ENCODE measurements at regions not wholly inside any gene's neighbourhood (a gene's known extent, or its start where the extent isn't known, plus 50 kb on each side); places are given as distances from the start of the nearest gene placed in this dataset.

GRCh38 chr6:18978337-18979128 is 591.4 kb downstream of the RNF144B start:
- Histone ChIP-seq H3K9ac (ENCODE audit: extremely low read depth, low read length, poor library complexity, severe bottlenecking) (no peak overlapping the region), H3K4me1 (ENCODE audit: control insufficient read depth, insufficient read depth, low read length) (peaks cover 6% of the 10 kb centered on the region), H3K9me3 (ENCODE audit: control insufficient read depth, low read length) (no peaks in the 10 kb centered on the region), H3K4me3 (ENCODE audit: low read length) (no peak overlapping the region), H3K27me3 (ENCODE audit: control insufficient read depth, insufficient read depth, low read length, poor library complexity, severe bottlenecking) (no peaks in the 10 kb centered on the region), H3K36me3 (ENCODE audit: control insufficient read depth, insufficient read depth, low read length) (no peaks in the 10 kb centered on the region), H3K27ac (ENCODE audit: low read depth, low read length) (peak overlapping the region; percentile 13)
- Mint-ChIP-seq H3K4me3 (no peak overlapping the region), H3K27ac (peak overlapping the region; percentile 24), H3K4me1 (peaks cover 7% of the 10 kb centered on the region), H3K36me3 (ENCODE audit: low read depth) (no peaks in the 10 kb centered on the region), H3K9me3 (no peaks in the 10 kb centered on the region), H3K27me3 (ENCODE audit: insufficient read depth) (no peaks in the 10 kb centered on the region)
- TF ChIP-seq, protein P1, sequence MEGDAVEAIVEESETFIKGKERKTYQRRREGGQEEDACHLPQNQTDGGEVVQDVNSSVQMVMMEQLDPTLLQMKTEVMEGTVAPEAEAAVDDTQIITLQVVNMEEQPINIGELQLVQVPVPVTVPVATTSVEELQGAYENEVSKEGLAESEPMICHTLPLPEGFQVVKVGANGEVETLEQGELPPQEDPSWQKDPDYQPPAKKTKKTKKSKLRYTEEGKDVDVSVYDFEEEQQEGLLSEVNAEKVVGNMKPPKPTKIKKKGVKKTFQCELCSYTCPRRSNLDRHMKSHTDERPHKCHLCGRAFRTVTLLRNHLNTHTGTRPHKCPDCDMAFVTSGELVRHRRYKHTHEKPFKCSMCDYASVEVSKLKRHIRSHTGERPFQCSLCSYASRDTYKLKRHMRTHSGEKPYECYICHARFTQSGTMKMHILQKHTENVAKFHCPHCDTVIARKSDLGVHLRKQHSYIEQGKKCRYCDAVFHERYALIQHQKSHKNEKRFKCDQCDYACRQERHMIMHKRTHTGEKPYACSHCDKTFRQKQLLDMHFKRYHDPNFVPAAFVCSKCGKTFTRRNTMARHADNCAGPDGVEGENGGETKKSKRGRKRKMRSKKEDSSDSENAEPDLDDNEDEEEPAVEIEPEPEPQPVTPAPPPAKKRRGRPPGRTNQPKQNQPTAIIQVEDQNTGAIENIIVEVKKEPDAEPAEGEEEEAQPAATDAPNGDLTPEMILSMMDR (conservative IDR thresholded peaks at IDR 0.05) = no peak
- DNase-seq = no peak
- WGBS, 2 experiments (ENCODE audit: insufficient coverage in 1 of 2, insufficient read length in 1 of 2) = 68% methylated on average over 2 of the region's 3 CpGs; no CpG with 5 or more reads in 1 of the 2 experiments

- Histone ChIP-seq H3K27me3 (ENCODE audit: control insufficient read depth, insufficient read depth, low read length, poor library complexity, severe bottlenecking) (no peaks in the 10 kb centered on the region), H3K4me3 (ENCODE audit: low read length) (no peak overlapping the region), H3K36me3 (ENCODE audit: control insufficient read depth, insufficient read depth, low read length) (no peaks in the 10 kb centered on the region), H3K9ac (ENCODE audit: extremely low read depth, low read length, poor library complexity, severe bottlenecking) (no peak overlapping the region), H3K4me1 (ENCODE audit: control insufficient read depth, insufficient read depth, low read length) (no peaks in the 10 kb centered on the region), H3K9me3 (ENCODE audit: control insufficient read depth, low read length) (no peaks in the 10 kb centered on the region), H3K27ac (ENCODE audit: low read depth, low read length) (no peak overlapping the region)
- Mint-ChIP-seq H3K36me3 (ENCODE audit: low read depth) (no peaks in the 10 kb centered on the region), H3K27ac (no peak overlapping the region), H3K4me1 (no peaks in the 10 kb centered on the region), H3K4me3 (no peak overlapping the region), H3K27me3 (ENCODE audit: insufficient read depth) (no peaks in the 10 kb centered on the region), H3K9me3 (no peaks in the 10 kb centered on the region)
- TF ChIP-seq, protein P1 (conservative IDR thresholded peaks at IDR 0.05) = peak; percentile 2
- DNase-seq = no peak
- 94 to 96% methylated on average over 7 to 8 of the region's 8 CpGs for WGBS, 2 experiments (ENCODE audit: insufficient coverage in 1 of 2, insufficient read length in 1 of 2)
Measured at GRCh38 chr6:18985061-18985460, 597.9 kb downstream of the RNF144B start.

- no peaks in the 10 kb centered on the region for H3K36me3 ChIP-seq (ENCODE audit: control insufficient read depth, insufficient read depth, low read length)
- no peaks in the 10 kb centered on the region for H3K27me3 Mint-ChIP-seq (ENCODE audit: insufficient read depth)
Measured at GRCh38 chr6:18985996-18986395, 598.8 kb downstream of the RNF144B start.

More at GRCh38 chr6:18985996-18986395, 598.8 kb downstream of the RNF144B start:
- H3K9me3 Mint-ChIP-seq = no peaks in the 10 kb centered on the region
- no peaks in the 10 kb centered on the region for H3K36me3 Mint-ChIP-seq (ENCODE audit: low read depth)
- TF ChIP-seq, protein P1 (conservative IDR thresholded peaks at IDR 0.05) = no peak
- Histone ChIP-seq H3K9me3 (ENCODE audit: control insufficient read depth, low read length) (no peaks in the 10 kb centered on the region), H3K27me3 (ENCODE audit: control insufficient read depth, insufficient read depth, low read length, poor library complexity, severe bottlenecking) (no peaks in the 10 kb centered on the region), H3K4me1 (ENCODE audit: control insufficient read depth, insufficient read depth, low read length) (no peaks in the 10 kb centered on the region), H3K9ac (ENCODE audit: extremely low read depth, low read length, poor library complexity, severe bottlenecking) (no peak overlapping the region), H3K27ac (ENCODE audit: low read depth, low read length) (no peak overlapping the region), H3K4me3 (ENCODE audit: low read length) (no peak overlapping the region)
- no peaks in the 10 kb centered on the region for H3K4me1 Mint-ChIP-seq
- no peak for DNase-seq
- no peak overlapping the region for H3K4me3 Mint-ChIP-seq
- no peak overlapping the region for H3K27ac Mint-ChIP-seq
- 86 to 100% methylated on average over 2 of the region's 2 CpGs for WGBS, 2 experiments (ENCODE audit: insufficient coverage in 1 of 2, insufficient read length in 1 of 2)

All from endodermal cell (in vitro differentiated cells).